ENCODE measurements at regions not wholly inside any gene's neighbourhood (a gene's known extent, or its start where the extent isn't known, plus 50 kb on each side); places are given as distances from the start of the nearest gene placed in this dataset.

GRCh38 chr2:236795861-236796219 lies 226.2 kb downstream of the ACKR3 start:
- intact Hi-C loops (cut with DNase I) = no loop called here
- no peaks in the 10 kb centered on the region for H3K27me3 ChIP-seq
- ATAC-seq (no peak), DNase-seq (no peak)
- H3K27ac ChIP-seq = no peak overlapping the region
- no peaks in the 10 kb centered on the region for H3K36me3 ChIP-seq
- H3K9me3 ChIP-seq = no peaks in the 10 kb centered on the region
- 96 to 100% (median 97%) methylated on average over 8 of the region's 8 CpGs for WGBS, 4 donors
- no peaks in the 10 kb centered on the region for H3K4me1 ChIP-seq
- TF ChIP-seq, protein P1, sequence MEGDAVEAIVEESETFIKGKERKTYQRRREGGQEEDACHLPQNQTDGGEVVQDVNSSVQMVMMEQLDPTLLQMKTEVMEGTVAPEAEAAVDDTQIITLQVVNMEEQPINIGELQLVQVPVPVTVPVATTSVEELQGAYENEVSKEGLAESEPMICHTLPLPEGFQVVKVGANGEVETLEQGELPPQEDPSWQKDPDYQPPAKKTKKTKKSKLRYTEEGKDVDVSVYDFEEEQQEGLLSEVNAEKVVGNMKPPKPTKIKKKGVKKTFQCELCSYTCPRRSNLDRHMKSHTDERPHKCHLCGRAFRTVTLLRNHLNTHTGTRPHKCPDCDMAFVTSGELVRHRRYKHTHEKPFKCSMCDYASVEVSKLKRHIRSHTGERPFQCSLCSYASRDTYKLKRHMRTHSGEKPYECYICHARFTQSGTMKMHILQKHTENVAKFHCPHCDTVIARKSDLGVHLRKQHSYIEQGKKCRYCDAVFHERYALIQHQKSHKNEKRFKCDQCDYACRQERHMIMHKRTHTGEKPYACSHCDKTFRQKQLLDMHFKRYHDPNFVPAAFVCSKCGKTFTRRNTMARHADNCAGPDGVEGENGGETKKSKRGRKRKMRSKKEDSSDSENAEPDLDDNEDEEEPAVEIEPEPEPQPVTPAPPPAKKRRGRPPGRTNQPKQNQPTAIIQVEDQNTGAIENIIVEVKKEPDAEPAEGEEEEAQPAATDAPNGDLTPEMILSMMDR (IDR thresholded peaks at IDR 0.05) = no peak
- no peak for TF ChIP-seq POLR2A (IDR thresholded peaks at IDR 0.05)
- no peak overlapping the region for H3K4me3 ChIP-seq

DNA sequence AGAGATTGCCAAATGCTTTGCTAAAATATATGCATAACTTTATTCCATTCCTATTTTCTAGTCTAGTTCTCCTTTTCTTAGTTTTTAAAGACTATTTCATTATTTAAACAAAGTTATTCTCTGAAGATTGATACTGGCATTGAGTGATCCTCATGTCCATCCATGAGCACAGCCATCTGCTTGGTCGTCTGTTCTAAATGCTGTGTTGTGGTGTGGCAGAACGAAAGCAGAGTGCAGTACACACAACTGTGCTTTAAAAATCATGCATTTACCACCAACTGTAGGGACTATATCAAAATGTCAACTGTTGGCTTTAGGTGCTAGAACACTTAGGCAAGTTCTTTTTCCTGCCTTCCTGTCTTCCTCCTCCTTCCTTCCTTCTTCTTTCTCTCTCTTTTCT lies 226.6 kb downstream of the ACKR3 start:
- ATAC-seq (no peak), DNase-seq (no peak)
- no peak for TF ChIP-seq POLR2A (IDR thresholded peaks at IDR 0.05)
- TF ChIP-seq, protein P1 (IDR thresholded peaks at IDR 0.05) = no peak
- H3K9me3 ChIP-seq = no peaks in the 10 kb centered on the region
- intact Hi-C loops (cut with DNase I) = no loop called here
- H3K27ac ChIP-seq = no peak overlapping the region
- 93 to 99% (median 95%) methylated on average over 2 of the region's 2 CpGs for WGBS, 4 donors
- H3K36me3 ChIP-seq = no peaks in the 10 kb centered on the region
- no peak overlapping the region for H3K4me3 ChIP-seq
- H3K27me3 ChIP-seq = no peaks in the 10 kb centered on the region
- H3K4me1 ChIP-seq = no peaks in the 10 kb centered on the region

DNA sequence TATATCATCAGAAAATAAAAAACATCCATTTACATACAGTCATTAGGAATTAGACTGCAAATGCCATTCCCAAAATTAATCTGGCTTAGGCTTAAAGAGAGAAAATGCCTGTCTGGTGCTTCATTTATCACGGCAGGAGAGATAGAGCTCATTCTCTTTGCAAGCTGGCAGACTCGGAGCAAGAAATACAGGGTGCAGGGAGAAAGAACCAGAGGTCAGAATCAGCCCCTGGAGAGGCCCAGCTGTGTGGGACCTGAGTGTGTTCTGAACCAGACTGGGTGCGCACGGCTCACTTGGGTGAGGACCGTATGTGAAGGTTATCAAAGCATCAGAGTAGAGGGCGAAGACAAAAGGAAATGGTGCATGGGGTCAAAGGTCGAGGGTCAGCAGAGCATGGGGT lies 227.8 kb downstream of the ACKR3 start:
- Histone ChIP-seq H3K27me3 (no peaks in the 10 kb centered on the region), H3K36me3 (no peaks in the 10 kb centered on the region), H3K27ac (no peak overlapping the region), H3K4me3 (no peak overlapping the region), H3K9me3 (no peaks in the 10 kb centered on the region), H3K4me1 (no peaks in the 10 kb centered on the region)
- 73 to 82% (median 74%) methylated on average over 7 of the region's 7 CpGs for WGBS, 4 donors
- TF ChIP-seq, protein P1 (IDR thresholded peaks at IDR 0.05) = no peak
- TF ChIP-seq POLR2A (IDR thresholded peaks at IDR 0.05) = no peak
- intact Hi-C loops (cut with DNase I) = no loop called here
- ATAC-seq (no peak), DNase-seq (no peak)

GRCh38 chr2:236798491-236798890 lies 228.9 kb downstream of the ACKR3 start:
- WGBS, 4 donors = 95 to 99% (median 98%) methylated on average over 3 of the region's 3 CpGs
- no peak overlapping the region for H3K27ac ChIP-seq
- intact Hi-C loops (cut with DNase I) = no loop called here
- DNase-seq = no peak
- no peaks in the 10 kb centered on the region for H3K36me3 ChIP-seq
- no peak for ATAC-seq
- H3K4me3 ChIP-seq = no peak overlapping the region
- no peaks in the 10 kb centered on the region for H3K9me3 ChIP-seq
- H3K27me3 ChIP-seq = no peaks in the 10 kb centered on the region
- H3K4me1 ChIP-seq = no peaks in the 10 kb centered on the region
- no peak for TF ChIP-seq POLR2A (IDR thresholded peaks at IDR 0.05)

DNA sequence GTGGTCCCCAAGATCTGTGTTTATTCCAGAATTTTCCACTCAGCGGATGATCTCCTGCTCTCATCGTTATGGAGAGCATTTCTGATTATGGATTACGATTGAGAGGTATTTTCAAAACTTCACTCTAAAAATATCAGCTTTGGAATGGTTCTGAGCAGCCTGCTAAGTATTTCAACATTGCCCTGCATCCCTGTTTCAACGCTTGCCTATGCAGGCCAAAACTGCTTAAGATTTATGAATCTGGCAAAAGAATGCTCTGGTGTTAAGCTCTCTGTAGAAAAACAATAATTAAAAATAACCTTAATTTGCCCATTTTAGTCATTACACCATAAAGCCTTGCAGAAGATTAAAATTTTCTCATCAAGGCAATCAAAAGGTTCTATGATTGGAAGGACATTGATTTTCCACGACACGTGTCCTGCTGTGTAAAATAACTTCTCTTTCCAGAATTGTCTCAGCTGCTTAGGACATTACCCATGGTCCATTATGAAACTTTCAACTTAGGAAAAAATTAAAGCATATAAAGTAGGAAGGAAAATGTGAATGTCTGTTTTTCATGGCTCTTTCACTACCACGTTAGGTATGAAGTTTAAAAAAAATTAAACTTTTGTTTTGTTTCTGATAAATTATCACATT lies 229.9 kb downstream of the ACKR3 start:
- Histone ChIP-seq H3K36me3 (no peaks in the 10 kb centered on the region), H3K27ac (no peak overlapping the region), H3K27me3 (no peaks in the 10 kb centered on the region), H3K4me1 (no peaks in the 10 kb centered on the region), H3K4me3 (no peak overlapping the region), H3K9me3 (no peaks in the 10 kb centered on the region)
- intact Hi-C loops (cut with DNase I) = no loop called here
- WGBS, 4 donors = 90 to 96% (median 93%) methylated on average over 7 of the region's 7 CpGs
- ATAC-seq (no peak), DNase-seq (no peak)
- TF ChIP-seq, protein P1 (IDR thresholded peaks at IDR 0.05) = no peak
- no peak for TF ChIP-seq POLR2A (IDR thresholded peaks at IDR 0.05)
